SH-SY5Y (cell line): ENCODE measurements at regions not wholly inside any gene's neighbourhood (a gene's known extent, or its start where the extent isn't known, plus 50 kb on each side); places are given as distances from the start of the nearest gene placed in this dataset.

Experiments
- GATA2 ChIP-seq: IDR thresholded peaks from 2 replicates; pipeline ENCODE4 v1.6.1; 2011; ENCODE audit warnings: mild to moderate bottlenecking, low read depth, low read length
- GATA3 ChIP-seq: IDR thresholded peaks from 2 replicates; pipeline ENCODE4 v1.6.1; 2011; ENCODE audit warnings: low read depth, mild to moderate bottlenecking, low read length, moderate library complexity

DNA sequence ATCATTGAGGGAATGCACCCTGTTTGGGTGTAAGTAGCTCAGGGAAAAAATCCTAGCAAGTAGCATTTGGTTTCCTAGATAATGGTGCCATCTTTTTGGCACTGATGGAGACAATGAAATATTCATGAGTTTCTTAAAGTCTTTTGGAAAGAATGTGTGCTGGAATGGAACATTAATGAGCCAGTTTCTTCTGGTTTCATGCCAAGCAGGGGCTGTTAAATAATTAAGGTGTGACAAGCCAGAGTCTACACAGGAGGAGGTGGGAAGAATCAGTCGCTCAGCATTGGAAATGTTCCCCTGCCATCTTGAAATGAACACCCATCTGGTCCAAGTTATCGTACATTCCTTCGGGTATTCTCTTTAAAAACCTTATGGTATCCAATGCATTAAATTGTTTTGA, 457.3 kb downstream of the RIT2 start:
- no peak for TF ChIP-seq GATA3
- no peak for TF ChIP-seq GATA2
